GM12891 (cell line): ENCODE measurements at regions not wholly inside any gene's neighbourhood (a gene's known extent, or its start where the extent isn't known, plus 50 kb on each side); places are given as distances from the start of the nearest gene placed in this dataset.

Source experiments
- DNase-seq: peaks from one replicate; pipeline ENCODE4 v3.0.0; 2011; ENCODE audit warnings: low spot score; ENCODE audit not compliant: insufficient read length
- FAIRE-seq: peaks from 2 replicates; lab custom pipeline; 2011; peaks lifted over from hg19 to GRCh38; lab: Jason Lieb, UNC
- PAX5 ChIP-seq: IDR thresholded peaks from 2 replicates; pipeline ENCODE4 v1.6.1; 2011; ENCODE audit warnings: low read length, moderate library complexity, mild to moderate bottlenecking; ENCODE audit not compliant: insufficient read depth, severe bottlenecking
- POLR2A ChIP-seq: IDR thresholded peaks from 2 replicates; pipeline ENCODE4 v1.6.1; 2011; ENCODE audit warnings: low read depth, low read length, control low read depth
- POLR2AphosphoS5 ChIP-seq: IDR thresholded peaks from 2 replicates; pipeline ENCODE4 v1.6.1; 2011; ENCODE audit warnings: low read depth, low read length, control low read depth
- POU2F2 ChIP-seq: IDR thresholded peaks from 2 replicates; pipeline ENCODE4 v1.6.1; 2011; ENCODE audit warnings: low read depth, mild to moderate bottlenecking, control low read depth, low read length, moderate library complexity
- SPI1 ChIP-seq: IDR thresholded peaks from 2 replicates; pipeline ENCODE4 v1.6.1; 2011; ENCODE audit warnings: low read depth, low read length, control low read depth
- TAF1 ChIP-seq: IDR thresholded peaks from 2 replicates; pipeline ENCODE4 v1.6.1; 2011; ENCODE audit warnings: low read depth, low read length, control low read depth

- DNase-seq, result no peak
- TF ChIP-seq TAF1 (no peak), POU2F2 (no peak), PAX5 (no peak), SPI1 (no peak), POLR2A (no peak)
- FAIRE-seq, result no peak
These were observed 77.1 kb upstream of the PRR16 start for GRCh38 chr5:120386981-120387380.

- TF ChIP-seq POLR2A (no peak), TAF1 (no peak), PAX5 (no peak), POU2F2 (no peak), SPI1 (no peak), POLR2AphosphoS5 (no peak)
- FAIRE-seq (no peak), DNase-seq (no peak)
These were observed 75.9 kb upstream of the PRR16 start for GRCh38 chr5:120388016-120388781.

GRCh38 chr5:120394259-120394658 lies 69.8 kb upstream of the PRR16 start:
- no peak for DNase-seq
- FAIRE-seq, result no peak
- TF ChIP-seq SPI1 (no peak), POLR2A (no peak), PAX5 (no peak)

- DNase-seq (no peak), FAIRE-seq (no peak)
- no peak for TF ChIP-seq TAF1
- no peak for TF ChIP-seq SPI1
- no peak for TF ChIP-seq PAX5
- TF ChIP-seq POLR2AphosphoS5, result no peak
- no peak for TF ChIP-seq POU2F2
- no peak for TF ChIP-seq POLR2A
These were observed 67.9 kb upstream of the PRR16 start for GRCh38 chr5:120396186-120396585.

- TF ChIP-seq PAX5 (no peak), TAF1 (no peak), POLR2A (no peak), SPI1 (no peak), POLR2AphosphoS5 (no peak), POU2F2 (no peak)
- FAIRE-seq, result no peak
- no peak for DNase-seq
These were observed 63.7 kb upstream of the PRR16 start for GRCh38 chr5:120400356-120400755.

GRCh38 chr5:120402606-120403005 lies 61.5 kb upstream of the PRR16 start:
- DNase-seq, result no peak
- no peak for FAIRE-seq
- no peak for TF ChIP-seq POU2F2
- TF ChIP-seq POLR2AphosphoS5, result no peak
- TF ChIP-seq SPI1, result no peak
- TF ChIP-seq POLR2A, result no peak
- no peak for TF ChIP-seq PAX5
- TF ChIP-seq TAF1, result no peak

GRCh38 chr5:120405286-120405864 lies 58.7 kb upstream of the PRR16 start:
- no peak for TF ChIP-seq TAF1
- no peak for TF ChIP-seq SPI1
- no peak for TF ChIP-seq POLR2AphosphoS5
- TF ChIP-seq POU2F2, result no peak
- no peak for TF ChIP-seq PAX5
- no peak for TF ChIP-seq POLR2A
- DNase-seq (no peak), FAIRE-seq (no peak)

- TF ChIP-seq POLR2AphosphoS5, result no peak
- TF ChIP-seq TAF1, result no peak
- no peak for TF ChIP-seq POU2F2
- DNase-seq, result no peak
- no peak for FAIRE-seq
These were observed 58.2 kb upstream of the PRR16 start for GRCh38 chr5:120405923-120406322.

GRCh38 chr5:120413686-120414085 lies 50.4 kb upstream of the PRR16 start:
- FAIRE-seq, result no peak
- no peak for DNase-seq
- no peak for TF ChIP-seq POLR2AphosphoS5
- no peak for TF ChIP-seq SPI1
- no peak for TF ChIP-seq POLR2A
- TF ChIP-seq TAF1, result no peak
- no peak for TF ChIP-seq PAX5
- TF ChIP-seq POU2F2, result no peak
